ENCODE measurements at regions not wholly inside any gene's neighbourhood (a gene's known extent, or its start where the extent isn't known, plus 50 kb on each side); places are given as distances from the start of the nearest gene placed in this dataset.
"Not testable (repeated sequence)": the region's sequence is repeated elsewhere in the genome, so short reads cannot be mapped to it uniquely, and the experiment has no call there.

GRCh38 chr15:69879963-69880362 is 217.8 kb downstream of the TLE3 start:
- TF ChIP-seq POLR2A, EP300 (IDR thresholded peaks at IDR 0.05): not testable (repeated sequence)
- TF ChIP-seq, protein P1, sequence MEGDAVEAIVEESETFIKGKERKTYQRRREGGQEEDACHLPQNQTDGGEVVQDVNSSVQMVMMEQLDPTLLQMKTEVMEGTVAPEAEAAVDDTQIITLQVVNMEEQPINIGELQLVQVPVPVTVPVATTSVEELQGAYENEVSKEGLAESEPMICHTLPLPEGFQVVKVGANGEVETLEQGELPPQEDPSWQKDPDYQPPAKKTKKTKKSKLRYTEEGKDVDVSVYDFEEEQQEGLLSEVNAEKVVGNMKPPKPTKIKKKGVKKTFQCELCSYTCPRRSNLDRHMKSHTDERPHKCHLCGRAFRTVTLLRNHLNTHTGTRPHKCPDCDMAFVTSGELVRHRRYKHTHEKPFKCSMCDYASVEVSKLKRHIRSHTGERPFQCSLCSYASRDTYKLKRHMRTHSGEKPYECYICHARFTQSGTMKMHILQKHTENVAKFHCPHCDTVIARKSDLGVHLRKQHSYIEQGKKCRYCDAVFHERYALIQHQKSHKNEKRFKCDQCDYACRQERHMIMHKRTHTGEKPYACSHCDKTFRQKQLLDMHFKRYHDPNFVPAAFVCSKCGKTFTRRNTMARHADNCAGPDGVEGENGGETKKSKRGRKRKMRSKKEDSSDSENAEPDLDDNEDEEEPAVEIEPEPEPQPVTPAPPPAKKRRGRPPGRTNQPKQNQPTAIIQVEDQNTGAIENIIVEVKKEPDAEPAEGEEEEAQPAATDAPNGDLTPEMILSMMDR (IDR thresholded peaks at IDR 0.05), result not testable (repeated sequence)

Data from sigmoid colon (tissue), 4 donors.